ENCODE measurements at regions not wholly inside any gene's neighbourhood (a gene's known extent, or its start where the extent isn't known, plus 50 kb on each side); places are given as distances from the start of the nearest gene placed in this dataset.

DNA sequence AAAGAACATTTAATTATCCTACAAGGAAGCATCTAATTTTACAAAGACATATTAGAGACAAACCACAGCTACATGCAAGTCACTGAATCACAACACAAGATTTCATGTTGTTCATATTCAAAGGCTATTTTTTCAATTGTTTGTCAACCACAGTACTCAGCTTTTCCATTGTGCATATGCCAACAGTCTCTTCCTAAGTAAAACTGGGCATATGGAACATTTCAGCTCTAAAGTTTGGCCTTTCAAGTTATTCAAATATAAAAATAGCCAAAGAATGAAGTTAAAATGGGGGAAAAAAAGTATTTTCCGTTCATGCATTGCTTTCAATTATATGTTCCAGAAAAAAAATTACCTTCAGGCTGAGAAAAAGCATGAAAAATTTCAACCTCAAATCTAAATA lies 537.9 kb downstream of the PLXDC2 start:
- Histone ChIP-seq H3K4me1 (ENCODE audit: control insufficient read depth, insufficient read depth, low read length) (no peaks in the 10 kb centered on the region), H4K91ac (ENCODE audit: insufficient read depth, low read depth, low read length) (no peak overlapping the region), H3K9ac (ENCODE audit: low read depth, low read length) (no peak overlapping the region), H3K18ac (ENCODE audit: low read depth, low read length) (no peak overlapping the region), H3K27me3 (ENCODE audit: control insufficient read depth, insufficient read depth, low read length) (no peaks in the 10 kb centered on the region), H3K79me1 (ENCODE audit: low read depth in 1 of 2, low read length in 2 of 2) (no peaks in the 10 kb centered on the region), H2BK20ac (ENCODE audit: low read depth, low read length) (no peak overlapping the region), H3K9me3 (ENCODE audit: control insufficient read depth, insufficient read depth, low read length) (no peaks in the 10 kb centered on the region; the same call in 1 of the 2 replicates), H4K5ac (ENCODE audit: low read depth, low read length) (no peak overlapping the region), H3K27ac (ENCODE audit: insufficient read depth, low read length) (no peak overlapping the region), H2AK9ac (replicated peaks; ENCODE audit: low read depth, low read length, poor library complexity) (no peak overlapping the region), H3K14ac (replicated peaks; ENCODE audit: low read depth, low read length) (no peak overlapping the region), H4K8ac (ENCODE audit: low read depth in 2 of 2, low read length in 2 of 2) (no peak overlapping the region), H3K36me3 (ENCODE audit: control insufficient read depth, insufficient read depth, low read length) (no peaks in the 10 kb centered on the region), H2AFZ (replicated peaks; ENCODE audit: low read length, poor library complexity) (no peak overlapping the region), H3K23ac (ENCODE audit: low read depth, low read length) (no peak overlapping the region), H3K4ac (ENCODE audit: low read depth, low read length) (no peak overlapping the region), H2BK15ac (ENCODE audit: low read depth, low read length) (no peak overlapping the region), H2BK5ac (ENCODE audit: low read depth, low read length, poor library complexity, severe bottlenecking) (no peak overlapping the region), H3K4me2 (ENCODE audit: low read depth, low read length) (no peak overlapping the region), H3K9me1 (ENCODE audit: insufficient read depth, low read length) (no peaks in the 10 kb centered on the region), H2AK5ac (ENCODE audit: low read depth, low read length) (no peak overlapping the region), H3K4me3 (ENCODE audit: insufficient read depth, low read depth, low read length) (no peak overlapping the region), H3K56ac (ENCODE audit: extremely low read depth, insufficient read depth, low read length) (no peak overlapping the region), H2BK120ac (ENCODE audit: low read depth, low read length) (no peak overlapping the region), H4K20me1 (ENCODE audit: insufficient read depth, low read length) (no peaks in the 10 kb centered on the region)
- no peak for TF ChIP-seq CHD1 (IDR thresholded peaks at IDR 0.05; ENCODE audit: low read depth, low read length)
- TF ChIP-seq, protein P1, sequence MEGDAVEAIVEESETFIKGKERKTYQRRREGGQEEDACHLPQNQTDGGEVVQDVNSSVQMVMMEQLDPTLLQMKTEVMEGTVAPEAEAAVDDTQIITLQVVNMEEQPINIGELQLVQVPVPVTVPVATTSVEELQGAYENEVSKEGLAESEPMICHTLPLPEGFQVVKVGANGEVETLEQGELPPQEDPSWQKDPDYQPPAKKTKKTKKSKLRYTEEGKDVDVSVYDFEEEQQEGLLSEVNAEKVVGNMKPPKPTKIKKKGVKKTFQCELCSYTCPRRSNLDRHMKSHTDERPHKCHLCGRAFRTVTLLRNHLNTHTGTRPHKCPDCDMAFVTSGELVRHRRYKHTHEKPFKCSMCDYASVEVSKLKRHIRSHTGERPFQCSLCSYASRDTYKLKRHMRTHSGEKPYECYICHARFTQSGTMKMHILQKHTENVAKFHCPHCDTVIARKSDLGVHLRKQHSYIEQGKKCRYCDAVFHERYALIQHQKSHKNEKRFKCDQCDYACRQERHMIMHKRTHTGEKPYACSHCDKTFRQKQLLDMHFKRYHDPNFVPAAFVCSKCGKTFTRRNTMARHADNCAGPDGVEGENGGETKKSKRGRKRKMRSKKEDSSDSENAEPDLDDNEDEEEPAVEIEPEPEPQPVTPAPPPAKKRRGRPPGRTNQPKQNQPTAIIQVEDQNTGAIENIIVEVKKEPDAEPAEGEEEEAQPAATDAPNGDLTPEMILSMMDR (conservative IDR thresholded peaks at IDR 0.05; ENCODE audit: low read depth, low read length) = no peak
- no peak for TF ChIP-seq RCOR1 (IDR thresholded peaks at IDR 0.05; ENCODE audit: insufficient replicate concordance, low read length)
- TF ChIP-seq FOS (IDR thresholded peaks at IDR 0.05; ENCODE audit: low read depth, low read length) = no peak
- TF ChIP-seq POLR2A (IDR thresholded peaks at IDR 0.05; ENCODE audit: low read depth, low read length) = no peak
- TF ChIP-seq MAZ (IDR thresholded peaks at IDR 0.05; ENCODE audit: borderline replicate concordance, low read depth, low read length) = no peak
- ATAC-seq (ENCODE audit: low read depth) = no peak
- no TSS peak for BruUV-seq (replicated peaks)
- WGBS, 2 experiments (ENCODE audit: extremely low coverage in 2 of 2, insufficient read length in 1 of 2) = no CpG with 5 or more reads among the region's 1 CpG
- POLR2A ChIA-PET (ENCODE audit: unreplicated experiment) = no interaction called here
- CTCF ChIA-PET = no interaction called here
- intact Hi-C loops (cut with micrococcal nuclease) = no loop called here
- in situ Hi-C loops (cut with MboI; ENCODE audit: low sequenced_read_pairs) = no loop called here
- dilution Hi-C loops (cut with HindIII; ENCODE audit: low sequenced_read_pairs, unreplicated experiment) = no loop called here
- DNase-seq = no peak

Measured in IMR-90 (cell line).